ENCODE measurements at regions not wholly inside any gene's neighbourhood (a gene's known extent, or its start where the extent isn't known, plus 50 kb on each side); places are given as distances from the start of the nearest gene placed in this dataset.

DNA sequence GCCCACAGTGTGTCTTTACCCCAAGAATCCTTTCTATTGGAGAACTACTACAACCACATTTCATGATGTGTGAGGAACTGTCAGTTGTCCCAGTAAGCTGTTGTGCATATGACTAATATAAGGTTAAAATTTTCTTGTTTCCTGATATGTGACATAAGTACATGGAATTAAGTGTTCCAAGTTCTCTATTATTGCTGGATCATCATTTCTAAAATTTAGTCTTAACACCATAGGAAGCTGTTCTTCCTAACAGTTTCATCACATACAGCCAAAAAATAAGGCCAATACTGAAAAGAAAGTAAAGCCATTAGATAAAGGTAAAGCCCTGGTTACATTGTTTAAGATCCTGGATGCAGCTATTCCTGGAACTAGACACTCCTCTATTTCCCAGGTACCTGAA lies 620.9 kb upstream of the CDH8 start:
- DNase-seq = no peak

DNA sequence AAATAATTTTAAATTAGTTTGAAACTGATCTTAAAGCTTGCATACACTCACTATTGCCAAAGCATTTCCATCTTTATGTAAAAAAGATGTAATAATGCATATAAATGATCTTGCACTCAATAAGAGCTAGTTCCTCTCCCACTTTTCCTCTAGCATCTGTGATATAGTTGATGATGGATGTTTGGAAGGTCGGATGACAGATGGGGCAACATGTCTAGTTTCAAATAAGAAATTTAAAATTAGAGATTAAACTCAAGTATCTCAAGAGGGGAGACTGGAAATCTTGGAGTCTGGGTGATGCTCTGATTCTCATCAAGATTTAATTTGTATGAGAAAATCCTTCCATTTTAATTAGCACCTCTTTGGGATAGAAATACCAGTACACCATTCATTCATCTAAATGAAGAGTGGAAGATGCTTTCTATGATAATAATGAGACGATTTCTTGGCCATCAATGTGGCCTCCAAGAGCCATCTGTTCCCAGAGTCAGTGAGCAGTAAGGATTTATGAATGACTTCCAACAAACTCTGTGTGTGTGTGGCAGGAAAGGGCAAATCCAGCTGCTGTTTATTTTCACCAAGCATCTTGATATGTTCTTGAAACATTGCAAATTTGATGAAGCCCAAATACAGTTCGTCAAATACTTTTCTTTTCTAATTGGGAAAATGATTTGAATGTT lies 616.3 kb upstream of the CDH8 start:
- DNase-seq = no peak

DNA sequence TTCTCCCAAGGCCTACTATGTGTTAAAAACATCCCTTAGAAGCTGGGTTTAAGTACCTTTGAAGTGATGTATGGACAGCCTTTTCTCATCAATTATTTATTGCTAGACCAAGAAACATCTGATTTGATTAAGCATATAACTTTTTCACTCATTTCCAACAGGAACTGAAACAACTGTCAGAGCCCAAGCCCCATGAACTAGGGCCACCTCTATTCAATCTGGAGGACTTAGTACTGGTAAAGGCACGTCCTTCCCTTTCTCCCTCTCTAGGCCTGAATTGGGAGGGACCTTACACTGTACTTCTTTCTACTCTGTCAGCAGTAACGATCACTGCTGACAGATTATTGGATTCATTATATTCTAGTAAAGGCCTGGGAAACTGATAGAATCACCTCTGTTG lies 612.0 kb upstream of the CDH8 start:
- no peak for DNase-seq

DNA sequence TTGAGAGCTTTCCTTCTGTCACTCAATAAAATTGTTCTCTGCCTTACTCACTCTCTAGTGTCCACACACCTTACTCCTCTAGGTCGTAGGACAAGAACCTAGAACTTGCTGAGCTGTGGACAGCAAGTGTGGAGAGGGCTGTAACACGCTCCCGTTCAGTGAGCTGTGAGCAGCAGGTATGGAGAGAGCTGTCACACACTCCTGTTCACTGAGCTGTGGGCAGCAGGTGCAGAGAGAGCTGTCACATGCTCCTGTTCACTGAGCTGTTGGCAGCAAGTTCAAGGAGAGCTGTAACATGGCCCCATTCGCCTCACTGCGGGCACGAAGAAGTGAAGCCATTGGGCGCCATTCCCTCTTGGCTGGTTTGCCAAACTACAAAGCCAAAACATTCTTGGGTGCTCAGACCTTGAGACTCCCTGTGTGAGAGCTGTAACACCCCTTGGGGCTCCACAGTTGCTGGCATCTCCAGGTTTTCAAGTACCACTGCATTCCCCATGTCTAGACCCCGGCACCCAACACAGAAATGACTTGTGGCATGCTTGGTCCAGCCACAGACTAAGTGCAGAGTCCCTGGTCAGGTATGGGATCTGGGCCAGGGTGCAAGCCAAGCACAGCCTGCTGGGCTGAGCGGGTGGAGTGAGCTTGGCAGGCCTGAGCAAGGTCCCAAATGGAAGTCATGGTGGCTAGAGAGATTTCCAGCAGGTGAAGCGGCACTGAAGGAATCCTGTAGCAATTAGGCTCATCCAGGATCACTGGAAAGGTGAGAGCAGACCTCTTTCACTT lies 608.0 kb upstream of the CDH8 start:
- DNase-seq = no peak

DNA sequence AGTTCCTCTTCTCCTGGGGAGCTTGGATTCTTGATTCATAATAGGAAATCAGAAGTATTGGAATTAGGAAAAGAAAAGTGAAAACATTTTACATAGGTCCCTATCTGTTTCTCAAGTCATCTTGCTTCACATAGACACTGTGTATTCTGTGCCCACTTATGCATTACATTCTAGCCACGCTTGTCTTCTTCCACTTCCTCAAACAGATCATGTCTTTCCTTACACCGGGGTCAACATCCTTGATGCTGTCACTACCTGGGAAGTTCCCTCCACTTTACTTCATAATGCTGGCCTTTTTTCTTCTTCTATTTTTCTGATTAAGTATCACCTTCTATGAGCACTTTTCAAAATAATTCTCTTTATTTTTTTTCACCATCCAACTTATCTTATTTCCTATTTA lies 606.4 kb upstream of the CDH8 start:
- DNase-seq = no peak

DNA sequence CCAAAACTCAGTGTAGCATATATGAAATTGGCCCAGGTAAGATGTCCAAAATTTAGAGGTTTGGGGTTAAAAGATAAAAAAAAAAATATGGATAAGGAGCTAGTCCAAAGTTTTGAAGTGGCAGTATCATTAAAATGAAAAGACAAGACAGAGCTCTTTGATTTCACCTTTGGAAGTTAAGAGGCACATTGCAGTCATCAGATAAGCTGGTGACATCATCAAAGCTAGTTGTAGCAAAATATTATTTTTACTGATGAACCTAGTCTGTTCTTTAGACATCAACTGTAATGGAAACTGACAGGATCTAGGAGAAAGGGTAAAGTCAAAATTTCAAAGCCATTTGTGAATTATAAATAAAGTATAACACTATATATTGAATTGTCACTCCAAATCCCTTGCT lies 603.7 kb upstream of the CDH8 start:
- no peak for DNase-seq

DNA sequence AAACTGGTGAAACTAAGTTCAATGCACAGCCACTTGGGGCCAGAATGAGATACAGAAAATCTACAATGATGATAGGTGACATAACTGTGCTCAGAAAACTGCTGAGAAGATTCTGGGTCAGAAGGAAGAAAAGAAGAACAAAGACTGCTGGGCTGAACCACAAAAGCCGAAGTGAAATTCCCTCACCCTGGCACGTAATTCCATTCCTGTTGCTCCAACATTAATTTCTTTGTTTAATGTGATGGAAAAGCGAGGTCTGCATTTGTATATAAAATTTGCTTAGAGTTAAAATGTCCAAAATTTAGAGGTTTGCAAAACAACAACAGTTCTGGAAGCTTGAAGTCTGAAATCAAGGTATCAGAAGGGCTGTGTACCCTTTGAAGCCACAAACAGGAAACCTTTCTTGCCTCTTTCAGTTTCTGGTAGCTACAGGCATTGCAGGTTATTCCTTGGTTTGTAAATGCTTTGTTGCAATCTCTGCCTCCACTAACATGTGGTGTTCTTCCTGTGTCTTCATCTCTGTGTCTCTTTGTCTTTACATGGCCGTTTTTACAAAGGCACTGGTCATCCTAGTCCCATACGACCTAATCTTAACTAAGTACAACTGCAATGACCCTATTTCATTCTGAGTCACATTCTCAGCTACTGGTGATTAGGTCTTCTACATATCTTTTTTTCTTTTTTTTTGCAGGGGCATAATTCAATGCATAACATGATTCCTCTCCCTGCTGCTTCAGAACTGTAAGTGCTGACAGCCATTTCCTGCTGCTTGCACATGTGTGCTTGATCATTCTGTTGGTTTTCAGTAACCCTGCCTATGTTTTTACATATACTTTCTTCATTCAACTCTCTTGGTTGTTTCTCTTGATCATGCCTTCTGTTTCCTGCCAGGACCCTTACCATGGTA lies 603.0 kb upstream of the CDH8 start:
- no peak for DNase-seq

DNA sequence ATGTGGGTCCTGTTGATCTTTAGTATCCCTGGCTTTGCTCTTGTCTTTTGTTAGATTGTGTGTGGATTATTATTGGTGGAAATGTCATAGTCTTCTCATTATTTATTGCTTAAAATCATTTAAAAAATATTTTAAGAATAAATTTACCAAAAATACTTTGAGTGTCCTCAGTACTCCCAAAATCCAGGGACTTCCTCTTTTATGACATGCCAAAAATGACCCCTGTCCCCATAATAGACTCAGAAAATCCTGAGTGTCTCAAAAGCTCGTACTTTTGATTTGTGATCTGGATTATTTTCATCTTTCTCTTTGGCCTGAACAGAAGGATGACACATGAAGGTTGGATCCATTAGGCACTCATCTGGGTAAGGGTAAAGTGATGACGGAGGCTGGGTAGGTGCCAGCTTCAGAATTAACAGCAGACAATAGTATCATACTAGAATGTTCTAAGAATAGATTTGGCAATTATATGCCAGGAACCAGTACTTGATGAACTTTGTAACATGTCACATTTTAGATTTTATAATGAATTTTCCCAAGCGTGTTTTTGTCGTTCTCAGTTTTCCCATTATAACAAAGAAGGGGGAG lies 602.2 kb upstream of the CDH8 start:
- no peak for DNase-seq

DNA sequence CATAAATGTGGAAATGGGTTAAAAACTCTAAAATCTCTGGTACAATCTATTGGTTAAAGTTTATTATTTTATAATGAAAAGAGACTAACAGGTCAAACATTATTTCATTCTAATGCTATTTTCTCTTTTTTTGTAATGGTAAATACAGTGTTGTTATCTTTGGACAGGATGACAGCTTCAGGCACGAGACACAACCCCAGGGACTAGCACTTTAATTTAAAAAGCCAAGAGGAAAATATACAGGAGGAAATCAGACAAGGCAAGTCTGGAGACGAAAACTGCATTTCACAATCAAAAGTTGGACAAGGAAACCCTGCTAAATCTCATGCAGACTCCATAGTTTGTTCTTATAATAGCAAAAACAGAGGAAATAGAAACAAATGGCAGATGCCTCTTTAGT lies 589.1 kb upstream of the CDH8 start:
- no peak for DNase-seq

DNA sequence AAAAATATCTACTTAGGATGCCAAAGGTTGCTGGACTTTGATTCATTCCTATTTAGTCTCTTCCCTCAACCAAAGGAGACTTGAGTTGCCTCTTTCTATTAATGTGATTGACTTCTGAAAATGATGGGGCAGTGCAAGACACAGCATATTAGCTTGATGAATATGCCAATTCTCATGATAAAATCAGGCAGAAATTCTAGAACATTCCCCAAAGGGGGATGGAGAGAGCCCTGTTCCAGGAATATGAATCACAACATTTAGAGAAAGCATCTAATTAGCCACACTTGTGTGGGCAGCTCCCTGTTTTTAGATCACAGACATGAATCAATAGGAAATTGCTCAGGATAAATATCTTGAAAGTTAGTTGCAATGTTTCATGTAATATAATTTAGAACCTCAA lies 584.0 kb upstream of the CDH8 start:
- no peak for DNase-seq

DNA sequence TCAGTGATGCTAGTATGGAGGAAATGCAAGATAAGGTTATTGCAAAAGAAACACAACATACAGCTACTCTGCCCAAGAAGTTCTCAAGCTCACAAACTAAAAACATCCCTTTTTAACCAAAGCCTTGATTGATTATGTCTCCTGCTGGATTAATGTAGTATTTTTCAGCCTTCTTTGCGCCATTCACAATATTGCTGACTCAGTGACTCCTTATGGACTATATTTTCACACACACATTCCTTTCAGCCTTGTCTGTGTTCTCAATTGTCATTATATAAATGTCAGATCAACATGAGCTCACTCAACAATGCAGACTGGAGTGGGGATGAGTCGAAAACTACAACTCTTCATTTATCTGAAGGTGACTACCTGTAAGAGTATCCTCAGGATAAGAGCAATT lies 579.3 kb upstream of the CDH8 start:
- DNase-seq = no peak

DNA sequence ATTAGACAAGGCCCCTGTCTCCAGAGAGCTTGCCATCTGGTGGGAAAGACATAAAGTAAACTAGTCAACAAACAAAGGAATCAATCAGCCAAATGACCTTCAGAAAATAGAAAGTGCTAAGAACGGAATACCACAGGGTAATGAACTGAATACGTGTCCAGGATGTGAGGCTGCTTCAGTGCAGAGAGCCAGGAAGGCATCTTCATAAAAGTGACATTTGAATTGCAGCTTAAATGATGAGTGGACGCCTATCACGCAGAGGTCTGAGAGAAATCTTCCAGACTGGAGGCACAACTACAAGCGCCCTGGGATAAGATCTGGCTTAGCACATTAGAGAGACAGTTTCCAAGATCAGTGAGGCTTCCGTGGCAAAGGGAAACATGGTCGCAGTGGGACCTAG lies 574.1 kb upstream of the CDH8 start:
- no peak for DNase-seq

DNA sequence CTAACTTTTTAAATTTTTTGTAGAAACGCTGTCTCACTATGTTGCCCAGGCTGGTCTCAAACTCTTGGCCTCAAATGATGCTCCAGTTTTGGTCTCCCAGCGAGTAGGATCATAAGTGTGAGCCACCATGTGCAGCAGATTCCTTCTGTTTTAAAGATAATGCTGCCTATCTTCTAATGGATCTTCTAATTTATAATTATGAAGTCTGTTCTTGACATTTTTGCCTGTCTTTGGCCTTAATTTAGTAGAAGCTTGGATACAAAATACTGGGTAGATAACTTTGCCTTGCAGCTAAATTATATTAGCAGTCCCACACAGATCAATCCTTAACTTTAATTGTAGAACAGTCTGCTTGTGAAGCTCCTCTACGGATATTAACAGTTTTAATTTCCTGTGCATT lies 566.6 kb upstream of the CDH8 start:
- no peak for DNase-seq

DNA sequence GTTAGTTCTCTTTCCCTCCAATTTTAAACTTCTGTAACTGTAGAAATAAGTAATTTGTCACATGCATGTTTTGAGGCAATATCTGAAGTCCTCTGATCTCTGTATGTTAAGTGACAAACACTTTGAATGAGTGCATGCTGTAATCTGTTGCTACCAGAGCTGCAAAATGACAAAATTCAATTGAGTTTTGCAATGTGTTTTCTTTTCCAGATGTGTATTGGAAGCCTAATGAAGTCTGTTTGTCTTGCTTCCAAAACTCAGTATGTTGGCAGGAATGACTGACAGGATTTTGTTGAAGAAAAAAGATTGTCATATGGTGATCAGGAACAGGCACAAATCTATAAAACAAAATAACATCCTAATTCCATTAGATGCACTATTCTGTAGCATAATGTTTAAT lies 561.6 kb upstream of the CDH8 start:
- no peak for DNase-seq

DNA sequence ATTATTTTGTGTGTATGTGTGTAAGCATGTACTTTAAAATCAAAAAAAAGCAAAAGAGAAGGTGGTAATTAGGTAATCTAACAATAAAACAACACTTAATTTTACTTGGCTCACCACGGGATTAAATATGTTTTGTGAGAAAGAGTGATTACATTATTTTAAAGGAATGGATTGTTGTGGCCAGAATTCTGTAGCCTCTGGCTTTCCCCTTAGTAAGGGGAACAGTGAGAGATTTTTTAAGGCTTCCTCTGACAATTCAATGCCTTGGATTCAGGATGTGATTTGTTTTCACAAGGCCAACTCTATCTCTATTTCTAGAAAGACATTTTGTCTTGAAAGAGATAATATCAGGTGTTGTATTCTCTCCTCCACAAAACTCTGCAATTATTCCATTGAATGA lies 560.3 kb upstream of the CDH8 start:
- DNase-seq = no peak

DNA sequence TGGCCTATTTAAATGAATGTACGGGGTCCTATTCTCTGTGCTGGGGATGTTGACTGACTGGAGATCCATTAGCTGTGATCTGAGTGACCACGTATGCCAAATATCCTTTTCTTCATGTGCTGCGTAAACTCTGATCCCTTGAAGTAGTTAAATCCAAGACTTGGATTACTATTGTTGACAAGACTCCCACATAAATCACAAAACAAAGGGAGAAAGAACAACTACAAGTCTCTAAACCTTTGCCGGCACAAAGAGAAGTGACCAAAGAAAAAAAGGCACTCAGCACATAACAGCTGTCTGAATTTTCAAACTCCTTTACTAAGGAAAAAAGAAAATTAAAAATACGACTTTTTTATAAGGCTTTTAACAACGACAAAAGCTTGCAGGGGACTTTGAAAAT lies 559.9 kb upstream of the CDH8 start:
- DNase-seq = no peak

DNA sequence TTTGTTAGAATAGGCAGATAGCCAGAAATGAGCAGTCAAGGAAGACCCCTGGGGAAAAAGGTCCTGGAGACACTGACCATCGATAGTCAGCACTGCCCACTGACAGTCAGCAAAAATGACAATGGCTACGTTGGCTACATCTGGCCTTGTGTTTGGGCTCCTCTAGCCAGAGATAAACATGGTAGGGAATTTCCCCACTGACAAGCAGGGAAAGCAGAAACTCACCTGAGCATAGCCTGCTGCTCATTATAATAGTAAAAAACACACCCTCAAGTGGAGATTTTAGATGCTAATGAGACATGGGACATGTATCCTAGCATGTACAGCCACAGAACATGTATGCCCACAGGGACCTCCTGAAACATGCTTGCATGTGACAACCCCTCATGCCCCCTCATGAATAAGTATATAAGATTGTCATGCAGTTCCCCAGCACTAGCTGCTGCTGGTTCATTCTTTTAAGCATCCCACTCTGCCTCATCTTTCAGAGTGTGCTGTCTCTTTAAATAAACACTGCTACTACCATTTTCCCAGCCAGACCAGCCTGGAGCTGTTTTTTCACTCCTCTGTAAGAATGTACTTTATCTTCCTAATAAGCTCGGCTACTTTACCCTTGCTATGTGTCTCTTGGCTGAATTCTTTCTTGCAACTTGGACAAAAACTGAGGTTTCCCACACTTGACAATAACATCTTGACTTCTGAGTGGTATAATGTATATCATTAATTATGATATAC lies 550.1 kb upstream of the CDH8 start:
- no peak for DNase-seq

DNA sequence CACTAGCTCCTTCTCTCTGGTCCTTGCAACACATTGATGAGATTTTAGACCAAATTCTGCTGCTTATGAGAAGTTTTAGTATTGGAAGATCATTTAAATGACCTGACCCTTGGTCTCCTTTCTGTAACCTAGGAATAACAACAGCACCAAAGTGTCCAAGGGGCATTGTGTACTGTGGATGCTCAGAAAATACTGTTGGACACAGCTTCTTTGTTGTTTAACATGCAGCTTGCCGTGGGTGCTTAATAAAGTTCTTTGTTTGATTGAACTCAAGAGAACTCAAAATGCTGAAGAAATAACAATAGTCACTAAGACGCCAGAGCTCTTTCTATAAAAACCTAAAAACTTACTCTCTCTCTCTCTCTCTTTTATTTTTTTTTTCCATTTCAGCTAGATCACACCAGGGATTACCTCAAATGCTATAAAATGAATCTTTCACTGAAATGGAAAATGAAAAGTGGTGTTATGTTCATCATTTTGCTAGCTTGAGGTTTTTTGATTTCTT lies 548.9 kb upstream of the CDH8 start:
- no peak for DNase-seq

DNA sequence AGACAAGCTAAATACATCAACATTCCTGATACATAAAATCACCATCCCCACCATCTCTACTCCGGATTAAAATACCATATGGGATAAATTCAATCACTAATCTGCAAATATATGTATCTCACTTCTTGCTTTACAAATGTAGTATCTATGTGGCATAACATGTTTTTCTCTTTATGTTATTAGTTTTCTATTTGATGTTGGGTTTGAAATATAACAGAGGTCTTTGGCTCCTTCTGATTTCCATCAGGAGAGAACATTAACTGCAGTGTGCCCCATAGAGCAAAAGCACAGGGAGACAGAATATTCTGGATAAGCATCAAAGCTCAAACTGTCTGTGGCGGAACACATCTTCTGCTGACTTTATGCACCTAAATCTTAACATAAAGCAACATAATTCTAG lies 547.2 kb upstream of the CDH8 start:
- no peak for DNase-seq

DNA sequence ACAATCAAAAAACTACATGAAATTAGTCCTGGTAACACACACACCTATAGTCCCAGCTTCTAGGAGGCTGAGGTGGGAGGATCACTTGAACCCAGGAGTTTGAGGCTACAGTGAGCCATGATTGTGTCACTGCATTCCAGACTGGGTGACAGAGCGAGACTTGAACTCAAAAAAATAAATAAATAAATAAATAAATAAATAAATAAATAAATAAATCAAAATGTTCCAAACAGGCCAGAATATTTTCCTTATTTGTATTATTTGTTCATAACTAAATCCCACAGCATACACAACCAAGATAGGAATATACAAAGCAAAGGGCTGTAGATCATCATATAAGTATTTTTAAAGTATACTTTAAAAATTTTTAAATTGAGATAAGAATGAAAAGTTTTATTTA lies 537.2 kb upstream of the CDH8 start:
- DNase-seq = no peak

DNA sequence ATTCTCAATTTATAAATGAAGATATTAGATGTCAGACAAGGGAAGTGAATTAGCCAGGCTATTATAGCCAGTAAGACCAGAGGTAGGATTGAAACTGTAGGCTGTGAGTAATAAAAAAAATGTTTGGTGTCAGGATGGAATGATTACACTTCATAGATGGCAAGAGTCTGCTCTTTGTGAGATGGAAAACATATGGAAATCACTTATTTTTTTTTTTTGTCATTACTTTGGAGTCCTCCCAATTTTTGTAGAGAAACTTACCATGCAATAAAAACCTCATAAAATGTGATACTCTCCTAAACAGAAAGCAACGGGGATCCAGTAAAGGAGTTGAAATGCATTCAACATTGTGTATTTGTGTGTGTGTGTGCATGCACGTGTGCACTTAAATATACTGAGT lies 532.7 kb upstream of the CDH8 start:
- DNase-seq = no peak

DNA sequence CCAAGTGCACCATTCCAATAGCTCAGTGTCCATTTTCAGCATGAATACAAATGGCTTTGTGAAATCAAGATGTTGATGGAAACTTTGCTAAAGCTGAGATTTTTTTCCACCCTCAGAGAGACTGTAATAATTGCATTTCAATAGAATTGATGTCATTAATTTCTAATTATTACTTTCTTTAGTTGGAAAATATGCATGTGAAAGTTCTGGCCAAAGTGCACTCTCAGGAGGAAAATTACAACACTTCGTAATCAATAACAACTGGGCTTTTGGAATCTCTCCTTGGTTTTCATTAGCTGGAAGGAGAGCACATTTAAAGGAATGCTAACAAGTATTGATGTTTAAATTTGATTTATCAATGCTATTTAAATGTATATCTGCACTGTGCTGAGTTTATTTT lies 529.5 kb upstream of the CDH8 start:
- DNase-seq = no peak

DNA sequence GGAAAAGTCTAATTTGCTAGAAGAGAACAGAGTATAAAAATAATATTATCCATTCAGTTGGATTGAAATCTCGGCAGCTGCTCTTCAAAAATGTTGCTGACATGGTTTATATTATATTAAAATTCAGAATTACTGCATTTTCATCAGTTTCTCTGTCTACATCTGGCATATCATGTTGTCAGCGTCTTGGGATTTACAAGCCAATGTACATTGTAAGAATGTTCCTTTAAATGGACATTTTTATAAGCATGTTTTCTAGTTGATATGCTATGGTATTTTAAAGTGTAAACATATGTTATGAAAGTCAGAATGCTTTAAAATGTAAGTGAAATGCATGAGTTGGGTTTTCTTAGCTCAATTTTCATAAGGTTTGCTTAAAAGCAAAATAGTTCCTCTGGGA lies 528.1 kb upstream of the CDH8 start:
- DNase-seq = no peak
